ENCODE measurements at regions not wholly inside any gene's neighbourhood (a gene's known extent, or its start where the extent isn't known, plus 50 kb on each side); places are given as distances from the start of the nearest gene placed in this dataset.

DNA sequence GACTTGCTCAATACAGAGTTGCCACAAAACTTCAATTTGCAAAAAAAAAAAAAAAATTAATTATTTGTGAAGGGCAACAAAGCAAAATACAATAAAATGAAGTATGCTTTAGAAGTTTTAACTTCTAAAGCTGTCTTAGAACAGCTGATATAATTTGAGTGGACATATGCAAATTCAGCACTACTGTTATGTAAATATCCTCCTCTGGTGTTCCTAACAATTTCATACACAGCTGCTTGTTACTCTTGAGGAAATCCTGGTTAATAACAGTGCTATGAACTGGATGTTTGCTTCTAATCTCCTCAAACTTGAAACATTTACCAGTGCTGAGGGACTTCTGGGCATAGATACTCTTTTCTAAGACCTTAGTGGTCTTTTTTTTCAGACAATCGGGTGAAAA lies 69.6 kb upstream of the COL24A1 start:
- Histone ChIP-seq H3K9me3 (ENCODE audit: low read depth, low read length) (no peaks in the 10 kb centered on the region), H3K36me3 (ENCODE audit: insufficient read depth, low read length) (no peaks in the 10 kb centered on the region), H3K9ac (ENCODE audit: insufficient read length) (no peak overlapping the region), H3K4me3 (no peak overlapping the region), H3K27ac (no peak overlapping the region)
- TF ChIP-seq FOXP2 (optimal IDR thresholded peaks at IDR 0.05; ENCODE audit: control extremely low read depth, extremely low read length, insufficient read depth) (no peak), POLR2AphosphoS5 (IDR thresholded peaks at IDR 0.05; ENCODE audit: borderline replicate concordance, low read depth, low read length) (no peak), EZH2 (IDR thresholded peaks at IDR 0.05) (no peak)
- no peak for DNase-seq (ENCODE audit: low read depth, low spot score)

DNA sequence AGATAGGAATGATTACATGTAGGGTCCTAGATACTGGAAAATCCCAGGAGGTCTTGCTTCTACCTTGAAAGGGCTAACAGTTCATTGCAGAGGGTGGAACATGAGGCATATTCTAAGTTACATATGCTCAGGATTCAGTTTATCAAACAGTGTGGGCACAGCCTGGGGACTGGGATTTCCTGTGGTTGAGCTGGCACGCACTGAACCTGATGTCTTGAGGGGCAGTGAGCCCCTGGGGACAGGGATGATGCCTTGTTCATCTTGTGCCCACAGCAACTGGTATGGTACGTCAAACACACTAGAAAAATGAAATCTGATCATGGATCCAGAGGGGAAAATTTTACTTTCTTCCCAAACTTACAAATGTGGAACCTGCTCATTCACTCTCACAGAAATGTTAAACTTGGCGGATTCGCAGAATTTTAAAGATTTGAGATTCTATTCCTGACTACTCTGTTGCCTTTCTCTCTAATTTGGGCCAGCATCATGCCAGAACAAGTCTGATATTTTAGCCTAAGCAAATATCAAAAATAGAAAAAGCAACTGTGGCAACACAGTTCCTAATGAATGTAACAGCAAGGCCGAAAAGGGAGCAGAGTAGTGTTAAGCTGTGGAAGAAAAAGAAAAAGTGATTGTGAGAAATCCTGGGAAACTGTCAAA lies 68.2 kb upstream of the COL24A1 start:
- Histone ChIP-seq H3K36me3 (ENCODE audit: insufficient read depth, low read length) (no peaks in the 10 kb centered on the region), H3K9ac (ENCODE audit: insufficient read length) (no peak overlapping the region), H3K27ac (no peak overlapping the region), H3K9me3 (ENCODE audit: low read depth, low read length) (no peaks in the 10 kb centered on the region), H3K4me3 (no peak overlapping the region)
- DNase-seq (ENCODE audit: low read depth, low spot score) = no peak
- TF ChIP-seq EZH2 (IDR thresholded peaks at IDR 0.05) (no peak), POLR2AphosphoS5 (IDR thresholded peaks at IDR 0.05; ENCODE audit: borderline replicate concordance, low read depth, low read length) (no peak), FOXP2 (optimal IDR thresholded peaks at IDR 0.05; ENCODE audit: control extremely low read depth, extremely low read length, insufficient read depth) (no peak)

DNA sequence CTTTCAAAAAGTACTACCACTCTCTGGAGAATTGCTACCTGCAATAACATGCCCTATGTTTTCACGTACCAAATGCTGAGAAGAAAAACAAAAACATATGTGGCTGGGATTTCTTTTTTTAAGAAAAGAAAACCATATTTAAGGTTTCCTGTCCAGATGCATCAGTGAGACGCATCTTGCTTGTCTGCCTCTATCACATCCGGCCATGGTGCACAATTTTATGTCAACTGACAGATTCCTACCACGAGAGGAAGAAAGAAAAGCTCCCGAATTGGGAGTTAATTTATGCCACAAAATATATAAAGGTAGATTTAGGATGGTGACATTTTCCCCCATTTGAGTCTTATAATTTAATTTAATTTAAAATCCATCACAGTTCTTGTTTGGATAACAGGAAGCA lies 62.3 kb upstream of the COL24A1 start:
- no peak overlapping the region for H3K27ac ChIP-seq
- no peak for DNase-seq (ENCODE audit: low read depth, low spot score)
- no peak overlapping the region for H3K9ac ChIP-seq (ENCODE audit: insufficient read length)
- H3K4me3 ChIP-seq = no peak overlapping the region
- TF ChIP-seq EZH2 (IDR thresholded peaks at IDR 0.05) (no peak), FOXP2 (optimal IDR thresholded peaks at IDR 0.05; ENCODE audit: control extremely low read depth, extremely low read length, insufficient read depth) (no peak), POLR2AphosphoS5 (IDR thresholded peaks at IDR 0.05; ENCODE audit: borderline replicate concordance, low read depth, low read length) (no peak)
- no peaks in the 10 kb centered on the region for H3K9me3 ChIP-seq (ENCODE audit: low read depth, low read length)
- no peaks in the 10 kb centered on the region for H3K36me3 ChIP-seq (ENCODE audit: insufficient read depth, low read length)

DNA sequence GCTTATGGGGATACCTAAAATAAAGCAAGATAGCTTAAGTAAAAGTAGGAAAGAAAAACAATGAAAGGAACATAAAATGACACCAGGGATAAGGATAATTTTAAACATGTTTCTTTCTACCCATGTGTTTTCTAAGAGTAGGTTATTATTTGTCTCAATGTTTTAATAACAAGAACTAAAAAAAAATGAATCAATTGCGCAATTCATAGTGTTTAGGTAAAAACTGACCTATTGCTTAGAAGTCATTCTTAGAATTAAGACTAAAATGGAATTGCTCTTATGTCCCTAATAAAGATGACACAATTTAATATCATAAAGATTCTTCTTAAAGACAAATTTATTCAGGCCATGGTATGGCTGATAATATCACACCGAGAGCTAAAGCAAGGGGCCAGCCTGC lies 58.0 kb upstream of the COL24A1 start:
- no peak overlapping the region for H3K4me3 ChIP-seq
- no peaks in the 10 kb centered on the region for H3K36me3 ChIP-seq (ENCODE audit: insufficient read depth, low read length)
- no peak overlapping the region for H3K9ac ChIP-seq (ENCODE audit: insufficient read length)
- TF ChIP-seq FOXP2 (optimal IDR thresholded peaks at IDR 0.05; ENCODE audit: control extremely low read depth, extremely low read length, insufficient read depth) = no peak
- no peak for TF ChIP-seq POLR2AphosphoS5 (IDR thresholded peaks at IDR 0.05; ENCODE audit: borderline replicate concordance, low read depth, low read length)
- no peak for TF ChIP-seq EZH2 (IDR thresholded peaks at IDR 0.05)
- no peak for DNase-seq (ENCODE audit: low read depth, low spot score)
- no peaks in the 10 kb centered on the region for H3K9me3 ChIP-seq (ENCODE audit: low read depth, low read length)
- H3K27ac ChIP-seq = no peak overlapping the region

DNA sequence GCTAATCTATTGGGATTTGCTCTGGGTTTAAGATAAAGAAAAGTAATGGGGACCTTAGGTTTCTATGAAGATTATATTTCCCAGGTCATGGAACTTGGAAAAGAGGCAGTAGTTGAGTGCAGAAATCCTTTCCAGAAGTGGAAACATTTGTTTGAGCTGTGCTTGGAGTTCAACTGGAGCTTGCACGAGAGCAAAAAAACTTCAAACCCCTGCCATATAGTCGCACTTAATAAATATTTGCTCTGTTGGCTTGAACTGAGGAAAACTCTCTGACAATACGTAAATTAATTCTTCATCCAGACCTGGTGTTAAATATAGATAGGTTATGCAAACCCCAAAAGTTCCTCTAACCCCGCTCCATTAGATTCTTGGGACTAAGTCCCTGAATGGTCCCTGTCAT lies 52.8 kb upstream of the COL24A1 start:
- H3K4me3 ChIP-seq = no peak overlapping the region
- no peaks in the 10 kb centered on the region for H3K9me3 ChIP-seq (ENCODE audit: low read depth, low read length)
- no peak for DNase-seq (ENCODE audit: low read depth, low spot score)
- TF ChIP-seq EZH2 (IDR thresholded peaks at IDR 0.05) = no peak
- no peak for TF ChIP-seq FOXP2 (optimal IDR thresholded peaks at IDR 0.05; ENCODE audit: control extremely low read depth, extremely low read length, insufficient read depth)
- no peak for TF ChIP-seq POLR2AphosphoS5 (IDR thresholded peaks at IDR 0.05; ENCODE audit: borderline replicate concordance, low read depth, low read length)
- no peak overlapping the region for H3K9ac ChIP-seq (ENCODE audit: insufficient read length)
- no peak overlapping the region for H3K27ac ChIP-seq
- no peaks in the 10 kb centered on the region for H3K36me3 ChIP-seq (ENCODE audit: insufficient read depth, low read length)

DNA sequence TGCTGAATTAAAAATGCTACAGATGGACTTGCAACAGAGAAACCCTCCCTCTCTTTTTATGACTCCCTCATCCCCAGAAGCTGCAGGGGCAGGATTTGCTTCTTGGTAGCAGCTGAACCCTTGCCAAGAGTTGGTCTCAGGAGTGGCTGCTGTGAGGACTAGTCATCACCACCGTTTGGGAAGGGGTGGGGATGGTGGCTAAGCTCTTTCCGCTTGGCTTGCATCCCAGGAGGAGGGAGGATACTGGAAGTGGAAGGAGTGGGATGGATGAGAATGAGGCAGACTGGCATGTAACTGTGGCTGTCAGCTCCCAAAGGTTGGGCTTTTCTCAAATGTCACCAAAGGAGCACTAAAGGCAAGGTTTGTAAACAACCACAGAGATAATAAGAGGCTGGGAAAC lies 50.8 kb upstream of the COL24A1 start:
- TF ChIP-seq EZH2 (IDR thresholded peaks at IDR 0.05) = no peak
- no peak for TF ChIP-seq POLR2AphosphoS5 (IDR thresholded peaks at IDR 0.05; ENCODE audit: borderline replicate concordance, low read depth, low read length)
- no peak for TF ChIP-seq FOXP2 (optimal IDR thresholded peaks at IDR 0.05; ENCODE audit: control extremely low read depth, extremely low read length, insufficient read depth)
- no peaks in the 10 kb centered on the region for H3K9me3 ChIP-seq (ENCODE audit: low read depth, low read length)
- H3K27ac ChIP-seq = no peak overlapping the region
- no peak overlapping the region for H3K4me3 ChIP-seq
- no peak for DNase-seq (ENCODE audit: low read depth, low spot score)
- H3K36me3 ChIP-seq (ENCODE audit: insufficient read depth, low read length) = no peaks in the 10 kb centered on the region
- no peak overlapping the region for H3K9ac ChIP-seq (ENCODE audit: insufficient read length)
